K562 (cell line): ENCODE measurements at regions not wholly inside any gene's neighbourhood (a gene's known extent, or its start where the extent isn't known, plus 50 kb on each side); places are given as distances from the start of the nearest gene placed in this dataset.

Experiments
- ATF4 ChIP-seq: fragments of 450-650 bp; formaldehyde crosslinking; IDR thresholded peaks from 2 replicates; pipeline ENCODE4 v1.4.0; 2022; ENCODE audit warnings: mild to moderate bottlenecking, moderate library complexity
- CTCF ChIP-seq, 3 experiments: IDR thresholded peaks in 2 of 3; conservative IDR thresholded peaks in 1 of 3; 2 replicates each; pipeline ENCODE4 v1.5.1; 2011 to 2012; ENCODE audit warnings: low read length in 3 of 3, mild to moderate bottlenecking in 3 of 3, control low read depth in 2 of 3, improper control_type of control experiment in 1 of 3, inconsistent platforms in 1 of 3, low read depth in 1 of 3, mixed read lengths in 1 of 3, moderate library complexity in 1 of 3; ENCODE audit not compliant: insufficient read depth in 2 of 3
- NR1H2 ChIP-seq: sonication (generic); formaldehyde crosslinking; IDR thresholded peaks from 2 replicates; pipeline ENCODE4 v1.4.0; 2020; ENCODE audit warnings: mild to moderate bottlenecking, missing genetic modification reagents
- RAD21 ChIP-seq, 2 experiments: fragments of 250-450 bp in 1 of 2; fragments of 450-650 bp in 1 of 2; sonication (Bioruptor Pico) in 1 of 2; formaldehyde crosslinking in 1 of 2; IDR thresholded peaks in 1 of 2; conservative IDR thresholded peaks in 1 of 2; 2 replicates each; pipeline versions ENCODE4 v1.4.0 to v1.8.0; 2020 to 2022; ENCODE audit warnings: mild to moderate bottlenecking in 2 of 2, moderate library complexity in 1 of 2
- STAT6 ChIP-seq: sonication (generic); formaldehyde crosslinking; IDR thresholded peaks from 2 replicates; pipeline ENCODE4 v1.8.1; 2023; ENCODE audit warnings: mild to moderate bottlenecking, missing genetic modification reagents
- TFAP4 ChIP-seq: sonication (generic); formaldehyde crosslinking; IDR thresholded peaks from 2 replicates; pipeline ENCODE4 v1.8.0; 2022; ENCODE audit warnings: missing genetic modification reagents, mild to moderate bottlenecking, moderate library complexity, borderline replicate concordance
- ZBTB40 ChIP-seq, 2 experiments: fragments of 450-650 bp in 1 of 2; sonication (generic) in 1 of 2; formaldehyde crosslinking in 1 of 2; IDR thresholded peaks; 2 replicates each; pipeline versions ENCODE4 v1.7.1 to v1.9.0; 2016 to 2022; ENCODE audit warnings: inconsistent platforms in 1 of 2, mild to moderate bottlenecking in 1 of 2, missing genetic modification reagents in 1 of 2

GRCh38 chr21:35482933-35483662 is 434.0 kb upstream of the RUNX1 start (continued):
- TF ChIP-seq ZBTB40 (IDR thresholded peaks at IDR 0.05): no peak
- no peak for TF ChIP-seq ZBTB40 (CRISPR knock-in tag; IDR thresholded peaks at IDR 0.05)
- no peak for TF ChIP-seq TFAP4
- TF ChIP-seq NR1H2 (CRISPR knock-in tag): no peak
- no peak for TF ChIP-seq STAT6
- no peak for TF ChIP-seq ATF4
- no peak for TF ChIP-seq CTCF (IDR thresholded peaks at IDR 0.05 in 2 of 3, conservative IDR thresholded peaks at IDR 0.05 in 1 of 3; ENCODE audit: insufficient read depth in 2 of 3, low read depth in 1 of 3, low read length in 3 of 3)
- TF ChIP-seq RAD21 (CRISPR knock-in tag; conservative IDR thresholded peaks at IDR 0.05 in 1 of 2, IDR thresholded peaks at IDR 0.05 in 1 of 2): peak; percentile 24 to 34; a peak in 2 of 4 replicates
